ENCODE measurements at regions not wholly inside any gene's neighbourhood (a gene's known extent, or its start where the extent isn't known, plus 50 kb on each side); places are given as distances from the start of the nearest gene placed in this dataset.

GRCh38 chr2:136319237-136319636 lies 201.3 kb upstream of the CXCR4 start:
- TF ChIP-seq POLR2AphosphoS5 (IDR thresholded peaks at IDR 0.05; ENCODE audit: low read depth, low read length) (no peak), FOXP2 (optimal IDR thresholded peaks at IDR 0.05; ENCODE audit: borderline replicate concordance, extremely low read depth, extremely low read length, insufficient read depth) (no peak), REST (IDR thresholded peaks at IDR 0.05; ENCODE audit: insufficient read depth in 1 of 2, low read depth in 2 of 2, low read length in 2 of 2) (no peak), SIN3A (IDR thresholded peaks at IDR 0.05; ENCODE audit: borderline replicate concordance, insufficient read depth, low read length) (no peak), TAF1 (IDR thresholded peaks at IDR 0.05; ENCODE audit: borderline replicate concordance, insufficient read depth, low read length) (no peak)

GRCh38 chr2:136314240-136314639 lies 196.3 kb upstream of the CXCR4 start:
- TF ChIP-seq TAF1 (IDR thresholded peaks at IDR 0.05; ENCODE audit: borderline replicate concordance, insufficient read depth, low read length), result no peak
- no peak for TF ChIP-seq POLR2AphosphoS5 (IDR thresholded peaks at IDR 0.05; ENCODE audit: low read depth, low read length)
- TF ChIP-seq REST (IDR thresholded peaks at IDR 0.05; ENCODE audit: insufficient read depth in 1 of 2, low read depth in 2 of 2, low read length in 2 of 2), result no peak

- TF ChIP-seq REST (IDR thresholded peaks at IDR 0.05; ENCODE audit: insufficient read depth in 1 of 2, low read depth in 2 of 2, low read length in 2 of 2), result no peak
- no peak for TF ChIP-seq TAF1 (IDR thresholded peaks at IDR 0.05; ENCODE audit: borderline replicate concordance, insufficient read depth, low read length)
- no peak for TF ChIP-seq FOXP2 (optimal IDR thresholded peaks at IDR 0.05; ENCODE audit: borderline replicate concordance, extremely low read depth, extremely low read length, insufficient read depth)
- TF ChIP-seq POLR2AphosphoS5 (IDR thresholded peaks at IDR 0.05; ENCODE audit: low read depth, low read length), result no peak
- TF ChIP-seq SIN3A (IDR thresholded peaks at IDR 0.05; ENCODE audit: borderline replicate concordance, insufficient read depth, low read length), result no peak
These were observed 193.1 kb upstream of the CXCR4 start for GRCh38 chr2:136310797-136311603.

- TF ChIP-seq TAF1 (IDR thresholded peaks at IDR 0.05; ENCODE audit: borderline replicate concordance, insufficient read depth, low read length) (no peak), REST (IDR thresholded peaks at IDR 0.05; ENCODE audit: insufficient read depth in 1 of 2, low read depth in 2 of 2, low read length in 2 of 2) (no peak), POLR2AphosphoS5 (IDR thresholded peaks at IDR 0.05; ENCODE audit: low read depth, low read length) (no peak), SIN3A (IDR thresholded peaks at IDR 0.05; ENCODE audit: borderline replicate concordance, insufficient read depth, low read length) (no peak), FOXP2 (optimal IDR thresholded peaks at IDR 0.05; ENCODE audit: borderline replicate concordance, extremely low read depth, extremely low read length, insufficient read depth) (no peak)
These were observed 192.1 kb upstream of the CXCR4 start for GRCh38 chr2:136310005-136310495.
